ENCODE measurements at regions not wholly inside any gene's neighbourhood (a gene's known extent, or its start where the extent isn't known, plus 50 kb on each side); places are given as distances from the start of the nearest gene placed in this dataset.
"Not testable (repeated sequence)": the region's sequence is repeated elsewhere in the genome, so short reads cannot be mapped to it uniquely, and the experiment has no call there.

DNA sequence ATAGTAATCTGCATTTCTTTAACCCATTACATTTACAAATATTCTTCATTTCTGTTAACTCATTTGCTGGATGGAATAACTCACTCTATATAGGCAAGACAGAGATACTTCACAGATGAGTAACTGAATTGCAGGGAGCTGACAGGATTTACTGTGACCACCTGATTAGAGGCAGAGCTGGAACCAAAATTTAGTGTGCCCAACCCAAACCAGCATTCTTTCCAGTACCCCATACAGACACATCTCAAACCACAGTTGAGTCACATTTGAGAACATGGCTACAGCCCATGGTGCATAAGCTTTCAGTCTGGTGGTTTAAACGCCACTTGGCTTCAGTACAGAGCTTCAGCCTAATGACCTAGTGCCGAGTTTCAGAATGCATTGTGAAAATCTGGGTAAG is 138.4 kb upstream of the TENT5A start:
- peak; percentile 91 for DNase-seq (ENCODE audit: low read depth)

GRCh38 chr6:81889377-81890053 is 137.0 kb upstream of the TENT5A start:
- no peak overlapping the region for H3K4me3 ChIP-seq (ENCODE audit: low read depth, low read length)
- DNase-seq (ENCODE audit: low read depth), result no peak

More for the DNA sequence above, 138.4 kb upstream of the TENT5A start:
- H3K4me3 ChIP-seq (ENCODE audit: low read depth, low read length), result no peak overlapping the region

DNA sequence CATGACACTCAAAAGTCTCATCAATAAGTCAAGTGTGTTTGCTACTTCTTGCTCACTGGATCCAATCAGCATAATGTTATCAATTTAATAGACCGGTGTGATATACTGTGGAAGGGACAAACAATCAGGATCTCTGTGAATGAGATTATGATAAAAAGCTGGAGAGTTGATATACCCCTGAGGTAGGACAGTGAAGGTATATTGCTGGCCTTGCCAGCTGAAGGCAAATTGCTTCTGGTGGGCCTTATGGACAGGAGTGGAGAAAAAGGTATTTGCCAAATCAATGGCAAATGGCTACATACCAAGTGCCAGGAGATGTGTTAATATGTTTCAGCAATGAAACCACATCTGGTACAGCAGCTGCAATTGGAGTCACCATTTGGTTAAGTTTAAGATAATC is 134.4 kb upstream of the TENT5A start:
- H3K4me3 ChIP-seq (ENCODE audit: low read depth, low read length); DNase-seq (ENCODE audit: low read depth): not testable (repeated sequence)

DNA sequence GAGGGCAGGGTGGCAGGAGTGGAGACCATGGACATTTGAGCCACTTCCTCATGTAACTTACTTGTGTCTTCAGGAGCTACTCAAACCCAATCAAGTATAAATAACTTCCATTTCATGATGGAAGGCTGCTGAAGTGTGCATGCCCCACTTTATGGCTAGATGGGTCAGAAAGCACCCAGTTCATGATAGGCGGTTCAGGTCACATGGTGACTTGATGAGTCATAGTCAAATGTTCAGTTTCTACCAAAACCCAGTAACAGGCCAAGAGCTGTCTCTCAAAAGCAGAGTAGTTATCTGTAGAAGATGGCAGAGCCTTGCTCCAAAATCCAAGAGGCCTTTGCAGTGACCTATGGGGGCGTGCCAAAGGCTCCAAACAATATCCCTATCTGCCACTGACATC is 133.7 kb upstream of the TENT5A start:
- no peak for DNase-seq (ENCODE audit: low read depth)
- H3K4me3 ChIP-seq (ENCODE audit: low read depth, low read length), result no peak overlapping the region

- H3K4me3 ChIP-seq (ENCODE audit: low read depth, low read length), result no peak overlapping the region
- DNase-seq (ENCODE audit: low read depth), result no peak
Measured at GRCh38 chr6:81881660-81882059, 129.2 kb upstream of the TENT5A start.

GRCh38 chr6:81878479-81878878 is 126.0 kb upstream of the TENT5A start:
- DNase-seq (ENCODE audit: low read depth), result no peak
- no peak overlapping the region for H3K4me3 ChIP-seq (ENCODE audit: low read depth, low read length)

- no peak for DNase-seq (ENCODE audit: low read depth)
- H3K4me3 ChIP-seq (ENCODE audit: low read depth, low read length), result no peak overlapping the region
Measured at GRCh38 chr6:81876971-81877370, 124.5 kb upstream of the TENT5A start.

GRCh38 chr6:81875782-81876293 is 123.4 kb upstream of the TENT5A start:
- H3K4me3 ChIP-seq (ENCODE audit: low read depth, low read length), result no peak overlapping the region

DNA sequence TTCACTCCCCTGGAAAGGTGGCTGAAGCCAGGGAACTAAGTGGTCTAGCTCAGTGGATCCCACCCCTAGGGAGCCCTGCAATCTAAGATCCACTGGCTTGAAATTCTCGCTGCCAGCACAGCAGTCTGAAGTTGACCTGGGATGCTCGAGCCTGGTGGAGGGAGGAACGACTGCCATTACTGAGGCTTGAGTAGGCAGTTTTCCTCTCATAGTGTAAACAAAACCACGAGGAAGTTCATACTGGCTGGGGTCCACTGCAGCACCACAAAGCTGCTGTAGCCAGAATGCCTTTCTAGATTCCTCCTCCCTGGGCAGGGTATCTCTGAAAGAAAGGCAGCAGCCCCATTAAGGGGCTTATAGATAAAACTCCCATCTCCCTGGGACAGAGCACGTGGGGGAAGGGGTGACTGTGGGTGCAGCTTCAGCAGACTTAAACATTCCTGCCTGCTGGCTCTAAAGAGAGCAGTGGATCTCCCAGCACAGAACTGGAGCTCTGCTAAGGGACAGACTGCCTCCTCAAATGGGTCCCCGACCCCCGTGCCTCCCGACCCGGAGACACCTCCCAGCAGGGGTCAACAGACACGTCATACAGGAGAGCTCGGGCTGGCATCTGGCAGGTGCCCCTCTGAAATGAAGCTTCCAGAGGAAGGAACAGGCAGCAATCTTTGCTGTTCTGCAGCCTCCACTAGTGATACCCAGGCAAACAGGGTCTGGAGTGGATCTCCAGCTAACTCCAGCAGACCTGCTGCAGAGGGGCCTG is 117.4 kb upstream of the TENT5A start:
- not testable (repeated sequence) for H3K4me3 ChIP-seq (ENCODE audit: low read depth, low read length); DNase-seq (ENCODE audit: low read depth)

More at GRCh38 chr6:81875782-81876293, 123.4 kb upstream of the TENT5A start:
- DNase-seq (ENCODE audit: low read depth), result no peak

DNA sequence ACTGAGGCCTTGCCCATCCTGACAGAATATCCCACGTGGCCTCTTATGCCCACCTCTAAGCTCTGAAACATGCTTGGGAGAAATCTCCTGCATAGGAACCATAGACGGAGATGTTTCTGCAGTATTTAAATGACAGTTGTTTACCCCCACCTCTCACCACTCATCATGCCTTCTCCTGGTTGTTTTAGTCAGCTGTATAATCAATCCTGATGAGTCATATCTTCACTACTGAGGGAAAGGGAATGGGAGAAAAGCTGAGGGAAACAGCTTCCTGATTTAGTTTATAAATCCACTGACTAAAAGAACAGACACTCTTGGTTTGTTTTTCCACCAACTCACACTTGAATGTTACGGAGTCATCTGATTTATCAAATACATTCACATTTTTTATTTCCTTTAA is 113.2 kb upstream of the TENT5A start:
- H3K4me3 ChIP-seq (ENCODE audit: low read depth, low read length), result no peak overlapping the region
- peak; percentile 62 for DNase-seq (ENCODE audit: low read depth)

DNA sequence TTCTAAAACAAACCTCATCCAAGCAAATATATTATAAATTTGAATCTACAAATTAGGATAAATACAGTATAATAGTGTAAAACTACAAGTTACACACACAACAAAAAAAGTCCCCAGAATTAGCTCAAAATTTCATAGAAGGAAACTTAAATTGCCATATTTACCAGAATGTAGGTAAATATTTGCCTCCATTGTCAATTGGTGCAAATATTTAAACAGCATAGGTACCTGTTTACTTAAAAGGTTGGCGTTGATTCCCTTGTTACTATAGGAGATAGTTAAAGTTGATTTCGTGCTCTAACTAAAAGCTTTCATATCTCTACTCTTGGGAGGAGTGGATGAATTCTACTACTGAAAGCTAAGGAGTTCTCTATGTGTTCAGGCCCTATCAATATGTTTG is 111.6 kb upstream of the TENT5A start:
- no peak overlapping the region for H3K4me3 ChIP-seq (ENCODE audit: low read depth, low read length)
- DNase-seq (ENCODE audit: low read depth), result no peak

DNA sequence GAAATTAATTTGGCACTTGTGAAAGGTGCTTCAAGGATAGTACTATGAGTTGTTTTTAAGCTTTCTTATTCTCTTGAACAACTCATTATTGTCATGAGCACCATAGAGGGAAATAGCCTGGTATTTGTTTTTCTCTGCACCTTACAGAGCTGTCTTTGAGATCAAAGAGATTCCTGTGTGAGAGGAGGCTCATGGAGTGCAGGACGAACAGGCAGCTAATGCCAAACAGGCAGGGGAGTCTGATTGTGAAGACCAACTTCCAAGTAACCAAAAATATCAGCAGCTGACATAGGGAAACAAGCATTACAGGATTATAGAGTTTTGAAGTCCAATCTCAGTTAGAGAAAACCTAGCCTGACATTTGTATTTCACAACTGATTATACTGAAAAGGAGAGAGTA is 110.6 kb upstream of the TENT5A start:
- no peak overlapping the region for H3K4me3 ChIP-seq (ENCODE audit: low read depth, low read length)
- no peak for DNase-seq (ENCODE audit: low read depth)

DNA sequence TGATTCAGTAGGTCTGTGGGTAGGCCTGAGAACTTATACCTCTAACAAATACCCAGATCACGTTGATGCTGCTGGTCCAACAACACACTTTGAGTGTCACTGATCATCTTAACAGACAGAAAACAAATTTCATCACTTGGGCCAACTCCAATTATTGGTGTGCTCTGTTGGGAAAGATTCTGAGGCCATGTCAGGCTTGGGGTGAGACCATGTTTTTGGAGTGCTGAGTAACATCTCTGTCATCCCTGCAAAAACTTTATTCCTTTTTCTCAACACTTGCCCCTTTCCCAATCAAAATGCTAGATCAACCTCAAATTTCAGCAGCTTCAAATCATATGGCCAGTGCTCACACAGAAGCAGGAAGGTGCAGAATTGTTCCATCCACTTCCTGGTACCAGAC is 108.8 kb upstream of the TENT5A start:
- H3K4me3 ChIP-seq (ENCODE audit: low read depth, low read length), result no peak overlapping the region
- peak; percentile 39 for DNase-seq (ENCODE audit: low read depth)

DNA sequence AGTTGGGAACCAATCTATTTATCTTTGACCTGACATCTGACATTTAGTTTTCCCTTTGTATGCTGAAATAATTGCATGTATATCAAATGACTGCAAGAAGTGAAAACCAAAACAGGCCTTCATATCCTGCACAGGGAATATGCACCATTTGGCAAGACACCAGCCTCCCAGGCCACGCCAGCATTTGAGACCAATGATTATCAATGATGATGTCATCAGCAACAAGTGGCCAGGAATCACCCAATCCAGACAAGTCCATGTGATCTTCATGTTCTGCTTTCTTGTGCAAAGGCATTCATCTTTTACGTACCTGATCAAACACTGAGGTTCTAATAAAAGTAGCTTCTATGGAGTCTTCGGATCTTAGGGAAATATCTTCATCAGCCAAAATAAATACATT is 107.4 kb upstream of the TENT5A start:
- no peak overlapping the region for H3K4me3 ChIP-seq (ENCODE audit: low read depth, low read length)
- no peak for DNase-seq (ENCODE audit: low read depth)

GRCh38 chr6:81857812-81858211 is 105.3 kb upstream of the TENT5A start:
- no peak overlapping the region for H3K4me3 ChIP-seq (ENCODE audit: low read depth, low read length)
- no peak for DNase-seq (ENCODE audit: low read depth)

GRCh38 chr6:81856872-81857271 is 104.4 kb upstream of the TENT5A start:
- H3K4me3 ChIP-seq (ENCODE audit: low read depth, low read length), result no peak overlapping the region
- no peak for DNase-seq (ENCODE audit: low read depth)

DNA sequence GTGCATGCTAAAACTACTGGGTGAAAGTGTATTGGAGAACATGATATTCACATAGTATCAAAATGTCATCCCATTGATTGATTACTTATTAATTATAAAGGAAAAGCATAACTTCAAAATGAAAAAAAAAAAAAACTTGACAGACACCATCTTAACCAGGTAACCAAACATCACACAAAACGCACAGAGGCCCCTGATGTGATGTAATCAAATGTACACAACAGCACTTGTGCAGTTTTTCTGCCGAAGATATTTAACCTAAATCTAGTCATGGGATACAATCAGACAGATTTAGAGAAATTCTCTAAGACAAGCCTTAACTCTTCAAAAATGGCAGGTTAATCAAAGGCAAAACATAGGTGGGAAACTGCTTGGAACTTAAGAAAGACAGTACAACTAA is 102.0 kb upstream of the TENT5A start:
- no peak overlapping the region for H3K4me3 ChIP-seq (ENCODE audit: low read depth, low read length)
- no peak for DNase-seq (ENCODE audit: low read depth)

GRCh38 chr6:81853975-81854374 is 101.5 kb upstream of the TENT5A start:
- H3K4me3 ChIP-seq (ENCODE audit: low read depth, low read length), result no peak overlapping the region
- no peak for DNase-seq (ENCODE audit: low read depth)

- H3K4me3 ChIP-seq (ENCODE audit: low read depth, low read length), result no peak overlapping the region
- DNase-seq (ENCODE audit: low read depth), result no peak
Measured at GRCh38 chr6:81849248-81849647, 96.8 kb upstream of the TENT5A start.

DNA sequence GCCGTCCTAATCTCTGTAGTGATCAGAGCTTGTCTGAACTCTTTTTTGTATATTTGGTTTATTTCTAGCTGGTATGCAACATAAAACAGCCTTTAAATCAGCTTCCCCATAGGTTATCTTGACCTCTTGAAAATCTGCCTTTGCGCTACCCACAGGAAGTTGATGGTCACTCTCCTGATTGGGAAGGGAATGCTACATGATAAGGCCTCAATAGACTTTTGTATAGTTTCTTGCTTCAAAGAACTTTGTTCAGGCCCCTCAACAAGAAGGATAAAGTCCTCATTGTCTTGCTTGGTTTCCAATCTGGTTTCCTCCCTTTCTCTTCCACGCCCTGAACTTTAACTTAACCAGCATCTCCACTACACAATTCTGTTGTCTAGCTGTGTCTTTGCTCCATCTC is 95.4 kb upstream of the TENT5A start:
- DNase-seq (ENCODE audit: low read depth), result no peak
- H3K4me3 ChIP-seq (ENCODE audit: low read depth, low read length), result no peak overlapping the region

DNA sequence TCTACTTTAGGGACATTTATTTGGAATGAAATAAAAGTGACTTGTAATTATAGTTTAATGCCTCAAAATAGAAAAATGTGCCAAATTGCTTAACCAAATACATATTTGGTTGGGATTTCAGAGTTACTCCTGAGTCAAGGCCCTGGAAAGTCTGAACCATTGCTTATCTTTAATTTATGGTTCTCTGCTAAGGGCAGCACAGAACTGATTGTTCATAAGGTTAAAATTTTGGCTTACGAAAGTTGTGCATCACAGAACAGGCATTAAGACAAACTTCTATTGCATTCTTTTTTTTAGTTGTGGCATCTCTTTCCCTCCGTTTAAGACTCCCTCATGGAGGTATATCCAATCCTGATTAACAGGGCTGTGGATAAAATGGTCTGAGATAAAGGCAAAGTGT is 92.2 kb upstream of the TENT5A start:
- no peak for DNase-seq (ENCODE audit: low read depth)
- no peak overlapping the region for H3K4me3 ChIP-seq (ENCODE audit: low read depth, low read length)
